ENCODE measurements at regions not wholly inside any gene's neighbourhood (a gene's known extent, or its start where the extent isn't known, plus 50 kb on each side); places are given as distances from the start of the nearest gene placed in this dataset.
A peak's percentile ranks its signal among the peaks of the same experiment; 100 is the strongest.

- H3K27ac ChIP-seq: no peak overlapping the region
- no peaks in the 10 kb centered on the region for H3K4me1 ChIP-seq
- no peak for DNase-seq
- intact Hi-C loops (cut with DNase I): no loop called here
- H3K27me3 ChIP-seq: no peaks in the 10 kb centered on the region
- no peaks in the 10 kb centered on the region for H3K36me3 ChIP-seq
- H3K4me3 ChIP-seq: no peak overlapping the region
- no peak overlapping the region for H3K9ac ChIP-seq (ENCODE audit: low read depth in 2 of 2, low read length in 2 of 2)
- no peak for TF ChIP-seq CTCF (IDR thresholded peaks at IDR 0.05)
- no peaks in the 10 kb centered on the region for H3K9me3 ChIP-seq
Measured at GRCh38 chr13:111013196-111013595, 98.3 kb upstream of the ANKRD10 start.

GRCh38 chr13:111011899-111012298, 97.0 kb upstream of the ANKRD10 start:
- H3K4me3 ChIP-seq: no peak overlapping the region
- no peak for DNase-seq
- H3K9ac ChIP-seq (ENCODE audit: low read depth in 2 of 2, low read length in 2 of 2): no peak overlapping the region
- no peak for TF ChIP-seq CTCF (IDR thresholded peaks at IDR 0.05)
- H3K4me1 ChIP-seq: no peaks in the 10 kb centered on the region
- no peaks in the 10 kb centered on the region for H3K36me3 ChIP-seq
- intact Hi-C loops (cut with DNase I): no loop called here
- H3K27me3 ChIP-seq: no peaks in the 10 kb centered on the region
- no peaks in the 10 kb centered on the region for H3K9me3 ChIP-seq
- H3K27ac ChIP-seq: no peak overlapping the region

GRCh38 chr13:111008351-111008750, 93.5 kb upstream of the ANKRD10 start:
- H3K4me1 ChIP-seq: no peaks in the 10 kb centered on the region
- TF ChIP-seq CTCF (IDR thresholded peaks at IDR 0.05): no peak
- no peaks in the 10 kb centered on the region for H3K9me3 ChIP-seq
- no peak for DNase-seq
- H3K4me3 ChIP-seq: no peak overlapping the region
- H3K27ac ChIP-seq: no peak overlapping the region
- no peaks in the 10 kb centered on the region for H3K36me3 ChIP-seq
- no peaks in the 10 kb centered on the region for H3K27me3 ChIP-seq
- H3K9ac ChIP-seq (ENCODE audit: low read depth in 2 of 2, low read length in 2 of 2): no peak overlapping the region
- intact Hi-C loops (cut with DNase I): no loop called here

- H3K9ac ChIP-seq (ENCODE audit: low read depth in 2 of 2, low read length in 2 of 2): no peak overlapping the region
- H3K27me3 ChIP-seq: no peaks in the 10 kb centered on the region
- no peak overlapping the region for H3K4me3 ChIP-seq
- H3K36me3 ChIP-seq: no peaks in the 10 kb centered on the region
- no peak for TF ChIP-seq CTCF (IDR thresholded peaks at IDR 0.05)
- intact Hi-C loops (cut with DNase I): no loop called here
- H3K9me3 ChIP-seq: no peaks in the 10 kb centered on the region
- peak overlapping the region; percentile 79 for H3K27ac ChIP-seq
- no peak for DNase-seq
- H3K4me1 ChIP-seq: no peaks in the 10 kb centered on the region
Measured at GRCh38 chr13:111007209-111007608, 92.3 kb upstream of the ANKRD10 start.

GRCh38 chr13:111006506-111007031, 91.7 kb upstream of the ANKRD10 start:
- Histone ChIP-seq H3K27ac (peak overlapping the region; percentile 79), H3K4me3 (no peak overlapping the region), H3K27me3 (no peaks in the 10 kb centered on the region), H3K36me3 (no peaks in the 10 kb centered on the region), H3K9me3 (no peaks in the 10 kb centered on the region), H3K9ac (ENCODE audit: low read depth in 2 of 2, low read length in 2 of 2) (no peak overlapping the region), H3K4me1 (no peaks in the 10 kb centered on the region)
- DNase-seq: peak; percentile 51
- intact Hi-C loops (cut with DNase I): no loop called here
- no peak for TF ChIP-seq CTCF (IDR thresholded peaks at IDR 0.05)

All from colonic mucosa (tissue), 4 donors.